ENCODE measurements at regions not wholly inside any gene's neighbourhood (a gene's known extent, or its start where the extent isn't known, plus 50 kb on each side); places are given as distances from the start of the nearest gene placed in this dataset.

DNA sequence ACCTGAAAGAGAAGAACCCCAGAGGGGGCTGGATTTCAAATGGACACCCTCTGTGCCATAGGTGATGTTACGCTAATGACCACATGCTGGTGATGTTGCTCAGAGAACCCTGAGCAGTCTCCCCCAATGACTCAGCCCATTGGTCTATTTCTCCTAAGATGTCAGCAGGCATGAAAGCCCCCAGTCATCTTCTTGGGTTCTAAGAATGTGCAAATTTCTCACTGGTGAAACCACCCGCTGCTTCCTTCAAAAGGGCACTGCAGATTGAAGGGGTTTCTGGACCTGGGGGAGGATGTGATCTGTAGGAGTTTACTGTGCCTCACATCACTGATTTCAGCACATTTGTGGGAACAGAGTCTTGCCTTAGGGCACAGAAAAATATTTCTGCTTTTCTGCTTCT lies 298.4 kb upstream of the MOCS1 start:
- TF ChIP-seq, protein P1, sequence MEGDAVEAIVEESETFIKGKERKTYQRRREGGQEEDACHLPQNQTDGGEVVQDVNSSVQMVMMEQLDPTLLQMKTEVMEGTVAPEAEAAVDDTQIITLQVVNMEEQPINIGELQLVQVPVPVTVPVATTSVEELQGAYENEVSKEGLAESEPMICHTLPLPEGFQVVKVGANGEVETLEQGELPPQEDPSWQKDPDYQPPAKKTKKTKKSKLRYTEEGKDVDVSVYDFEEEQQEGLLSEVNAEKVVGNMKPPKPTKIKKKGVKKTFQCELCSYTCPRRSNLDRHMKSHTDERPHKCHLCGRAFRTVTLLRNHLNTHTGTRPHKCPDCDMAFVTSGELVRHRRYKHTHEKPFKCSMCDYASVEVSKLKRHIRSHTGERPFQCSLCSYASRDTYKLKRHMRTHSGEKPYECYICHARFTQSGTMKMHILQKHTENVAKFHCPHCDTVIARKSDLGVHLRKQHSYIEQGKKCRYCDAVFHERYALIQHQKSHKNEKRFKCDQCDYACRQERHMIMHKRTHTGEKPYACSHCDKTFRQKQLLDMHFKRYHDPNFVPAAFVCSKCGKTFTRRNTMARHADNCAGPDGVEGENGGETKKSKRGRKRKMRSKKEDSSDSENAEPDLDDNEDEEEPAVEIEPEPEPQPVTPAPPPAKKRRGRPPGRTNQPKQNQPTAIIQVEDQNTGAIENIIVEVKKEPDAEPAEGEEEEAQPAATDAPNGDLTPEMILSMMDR (IDR thresholded peaks at IDR 0.05 in 8 of 11, conservative IDR thresholded peaks at IDR 0.05 in 3 of 11) = no peak
- TF ChIP-seq POLR2A (IDR thresholded peaks at IDR 0.05) = no peak
